Memory B cell (primary cell): ENCODE measurements at regions not wholly inside any gene's neighbourhood (a gene's known extent, or its start where the extent isn't known, plus 50 kb on each side); places are given as distances from the start of the nearest gene placed in this dataset.

Source experiments
- ATAC-seq: fragments of 150-1000 bp; cut with Tn5 transposase; 2 replicates; pipeline ENCODE4 v1.10.0; 2021; ENCODE audit warnings: low read depth, mild to moderate bottlenecking, moderate library complexity
- DNase-seq, 2 donors: peaks; one replicate each; pipeline ENCODE4 v3.0.0; 2022; ENCODE audit warnings: low spot score in 2 of 2
- H3K27ac Mint-ChIP-seq: one replicate; pipeline ENCODE4 v1.8.0; 2022; ENCODE audit warnings: mild to moderate bottlenecking, moderate library complexity, mixed read lengths
- H3K27me3 Mint-ChIP-seq: one replicate; pipeline ENCODE4 v1.8.0; 2022; ENCODE audit warnings: mixed read lengths
- H3K36me3 Mint-ChIP-seq: one replicate; pipeline ENCODE4 v1.8.0; 2022; ENCODE audit warnings: mild to moderate bottlenecking, mixed read lengths
- H3K4me1 Mint-ChIP-seq: one replicate; pipeline ENCODE4 v1.8.0; 2022; ENCODE audit warnings: mixed read lengths
- H3K4me3 Mint-ChIP-seq: one replicate; pipeline ENCODE4 v1.8.0; 2022; ENCODE audit warnings: mild to moderate bottlenecking, moderate library complexity, mixed read lengths
- H3K9me3 Mint-ChIP-seq: one replicate; pipeline ENCODE4 v1.8.0; 2022; ENCODE audit warnings: mixed read lengths

- H3K36me3 Mint-ChIP-seq = no peaks in the 10 kb centered on the region
- H3K4me3 Mint-ChIP-seq = no peak overlapping the region
- no peaks in the 10 kb centered on the region for H3K4me1 Mint-ChIP-seq
- DNase-seq (no peak), ATAC-seq (no peak)
- no peak overlapping the region for H3K27ac Mint-ChIP-seq
- H3K9me3 Mint-ChIP-seq = peaks cover 2% of the 10 kb centered on the region
- no peaks in the 10 kb centered on the region for H3K27me3 Mint-ChIP-seq
These were observed 1694.4 kb downstream of the EFNB2 start for GRCh38 chr13:104841110-104841509.

GRCh38 chr13:104837756-104838155 is 1697.7 kb downstream of the EFNB2 start:
- ATAC-seq (no peak), DNase-seq (no peak)
- no peak overlapping the region for H3K27ac Mint-ChIP-seq
- no peaks in the 10 kb centered on the region for H3K27me3 Mint-ChIP-seq
- H3K4me1 Mint-ChIP-seq = no peaks in the 10 kb centered on the region
- H3K36me3 Mint-ChIP-seq = no peaks in the 10 kb centered on the region
- H3K9me3 Mint-ChIP-seq = peaks cover 2% of the 10 kb centered on the region
- H3K4me3 Mint-ChIP-seq = no peak overlapping the region

- no peaks in the 10 kb centered on the region for H3K4me1 Mint-ChIP-seq
- no peak for ATAC-seq
- H3K4me3 Mint-ChIP-seq = no peak overlapping the region
- no peaks in the 10 kb centered on the region for H3K36me3 Mint-ChIP-seq
- peaks cover 2% of the 10 kb centered on the region for H3K9me3 Mint-ChIP-seq
- H3K27ac Mint-ChIP-seq = no peak overlapping the region
- no peaks in the 10 kb centered on the region for H3K27me3 Mint-ChIP-seq
- DNase-seq = no peak
These were observed 1702.2 kb downstream of the EFNB2 start for GRCh38 chr13:104833221-104833620.

- DNase-seq (no peak), ATAC-seq (no peak)
- no peak overlapping the region for H3K27ac Mint-ChIP-seq
- no peak overlapping the region for H3K4me3 Mint-ChIP-seq
- peaks cover 1% of the 10 kb centered on the region for H3K9me3 Mint-ChIP-seq
- H3K27me3 Mint-ChIP-seq = no peaks in the 10 kb centered on the region
- H3K36me3 Mint-ChIP-seq = no peaks in the 10 kb centered on the region
- no peaks in the 10 kb centered on the region for H3K4me1 Mint-ChIP-seq
These were observed 1703.2 kb downstream of the EFNB2 start for GRCh38 chr13:104832231-104832630.

- Mint-ChIP-seq H3K4me3 (no peak overlapping the region), H3K9me3 (peaks cover 1% of the 10 kb centered on the region), H3K4me1 (no peaks in the 10 kb centered on the region), H3K36me3 (no peaks in the 10 kb centered on the region), H3K27me3 (no peaks in the 10 kb centered on the region), H3K27ac (no peak overlapping the region)
- ATAC-seq (no peak), DNase-seq (no peak)
These were observed 1703.6 kb downstream of the EFNB2 start for GRCh38 chr13:104831831-104832230.

- Mint-ChIP-seq H3K4me3 (no peak overlapping the region), H3K9me3 (peaks cover 2% of the 10 kb centered on the region), H3K36me3 (no peaks in the 10 kb centered on the region), H3K4me1 (no peaks in the 10 kb centered on the region), H3K27me3 (no peaks in the 10 kb centered on the region), H3K27ac (no peak overlapping the region)
- DNase-seq = no peak
- ATAC-seq = no peak
These were observed 1711.8 kb downstream of the EFNB2 start for GRCh38 chr13:104823709-104824108.

- Mint-ChIP-seq H3K9me3 (peaks cover 2% of the 10 kb centered on the region), H3K4me3 (no peak overlapping the region), H3K36me3 (no peaks in the 10 kb centered on the region), H3K27ac (no peak overlapping the region), H3K4me1 (no peaks in the 10 kb centered on the region), H3K27me3 (no peaks in the 10 kb centered on the region)
- no peak for ATAC-seq
- no peak for DNase-seq
These were observed 1712.4 kb downstream of the EFNB2 start for GRCh38 chr13:104823071-104823470.

GRCh38 chr13:104817271-104817670 is 1718.2 kb downstream of the EFNB2 start:
- Mint-ChIP-seq H3K27me3 (no peaks in the 10 kb centered on the region), H3K36me3 (no peaks in the 10 kb centered on the region), H3K27ac (no peak overlapping the region), H3K9me3 (peaks cover 6% of the 10 kb centered on the region), H3K4me3 (no peak overlapping the region), H3K4me1 (no peaks in the 10 kb centered on the region)
- DNase-seq (no peak), ATAC-seq (no peak)

GRCh38 chr13:104816726-104817125 is 1718.7 kb downstream of the EFNB2 start:
- no peaks in the 10 kb centered on the region for H3K27me3 Mint-ChIP-seq
- H3K27ac Mint-ChIP-seq = no peak overlapping the region
- H3K4me1 Mint-ChIP-seq = no peaks in the 10 kb centered on the region
- no peak overlapping the region for H3K4me3 Mint-ChIP-seq
- no peak for DNase-seq
- H3K9me3 Mint-ChIP-seq = peaks cover 6% of the 10 kb centered on the region
- no peak for ATAC-seq
- no peaks in the 10 kb centered on the region for H3K36me3 Mint-ChIP-seq

GRCh38 chr13:104810242-104810641 is 1725.2 kb downstream of the EFNB2 start:
- no peaks in the 10 kb centered on the region for H3K36me3 Mint-ChIP-seq
- ATAC-seq (no peak), DNase-seq (no peak)
- no peak overlapping the region for H3K27ac Mint-ChIP-seq
- no peaks in the 10 kb centered on the region for H3K4me1 Mint-ChIP-seq
- no peaks in the 10 kb centered on the region for H3K27me3 Mint-ChIP-seq
- peaks cover 7% of the 10 kb centered on the region for H3K9me3 Mint-ChIP-seq
- no peak overlapping the region for H3K4me3 Mint-ChIP-seq

- no peak for ATAC-seq
- Mint-ChIP-seq H3K4me3 (no peak overlapping the region), H3K27me3 (no peaks in the 10 kb centered on the region), H3K27ac (no peak overlapping the region), H3K36me3 (no peaks in the 10 kb centered on the region), H3K9me3 (peaks cover 7% of the 10 kb centered on the region), H3K4me1 (no peaks in the 10 kb centered on the region)
- no peak for DNase-seq
These were observed 1726.0 kb downstream of the EFNB2 start for GRCh38 chr13:104809483-104809882.

GRCh38 chr13:104805346-104805745 is 1730.1 kb downstream of the EFNB2 start:
- Mint-ChIP-seq H3K27ac (no peak overlapping the region), H3K4me3 (no peak overlapping the region), H3K36me3 (no peaks in the 10 kb centered on the region), H3K9me3 (peaks cover 5% of the 10 kb centered on the region), H3K27me3 (no peaks in the 10 kb centered on the region), H3K4me1 (no peaks in the 10 kb centered on the region)
- no peak for ATAC-seq
- no peak for DNase-seq

- no peak for ATAC-seq
- Mint-ChIP-seq H3K4me1 (no peaks in the 10 kb centered on the region), H3K9me3 (peaks cover 1% of the 10 kb centered on the region), H3K27me3 (no peaks in the 10 kb centered on the region), H3K36me3 (no peaks in the 10 kb centered on the region), H3K27ac (no peak overlapping the region), H3K4me3 (no peak overlapping the region)
- DNase-seq = no peak
These were observed 1732.9 kb upstream of the SLC10A2 start for GRCh38 chr13:104799152-104799551.

- no peak for ATAC-seq
- no peaks in the 10 kb centered on the region for H3K36me3 Mint-ChIP-seq
- no peaks in the 10 kb centered on the region for H3K27me3 Mint-ChIP-seq
- no peaks in the 10 kb centered on the region for H3K4me1 Mint-ChIP-seq
- DNase-seq = no peak
- H3K4me3 Mint-ChIP-seq = no peak overlapping the region
- H3K9me3 Mint-ChIP-seq = peaks cover 1% of the 10 kb centered on the region
- no peak overlapping the region for H3K27ac Mint-ChIP-seq
These were observed 1732.3 kb upstream of the SLC10A2 start for GRCh38 chr13:104798486-104798885.

- no peaks in the 10 kb centered on the region for H3K4me1 Mint-ChIP-seq
- no peaks in the 10 kb centered on the region for H3K27me3 Mint-ChIP-seq
- no peaks in the 10 kb centered on the region for H3K36me3 Mint-ChIP-seq
- H3K4me3 Mint-ChIP-seq = no peak overlapping the region
- H3K9me3 Mint-ChIP-seq = peaks cover 1% of the 10 kb centered on the region
- ATAC-seq (no peak), DNase-seq (no peak)
- no peak overlapping the region for H3K27ac Mint-ChIP-seq
These were observed 1730.4 kb upstream of the SLC10A2 start for GRCh38 chr13:104796581-104796980.

GRCh38 chr13:104785952-104786351 is 1719.7 kb upstream of the SLC10A2 start:
- ATAC-seq = no peak
- Mint-ChIP-seq H3K27me3 (no peaks in the 10 kb centered on the region), H3K36me3 (no peaks in the 10 kb centered on the region), H3K9me3 (peaks cover 3% of the 10 kb centered on the region), H3K4me3 (no peak overlapping the region), H3K27ac (no peak overlapping the region), H3K4me1 (peaks cover 2% of the 10 kb centered on the region)
- no peak for DNase-seq
